Mesenchymal stem cell (in vitro differentiated cells and primary cell): ENCODE measurements at regions not wholly inside any gene's neighbourhood (a gene's known extent, or its start where the extent isn't known, plus 50 kb on each side); places are given as distances from the start of the nearest gene placed in this dataset.

Source experiments
- DNase-seq: peaks from one replicate; pipeline ENCODE4 v3.0.0-alpha.2; 2013
- H2AFZ ChIP-seq: one replicate; pipeline ENCODE4 v1.6.1; 2013; ENCODE audit warnings: low read depth, mild to moderate bottlenecking, control low read depth, inconsistent platforms, low read length, moderate library complexity
- H2AK5ac ChIP-seq: 2 replicates; pipeline ENCODE4 v1.6.1; 2013; ENCODE audit warnings: low read length, moderate library complexity, mild to moderate bottlenecking, inconsistent platforms; ENCODE audit not compliant: severe bottlenecking
- H2BK120ac ChIP-seq: one replicate; pipeline ENCODE4 v1.6.1; 2013; ENCODE audit warnings: low read depth, mild to moderate bottlenecking, inconsistent platforms, low read length, moderate library complexity
- H2BK12ac ChIP-seq, 2 experiments: one replicate each; pipeline ENCODE4 v1.6.1; 2013; ENCODE audit warnings: inconsistent platforms in 2 of 2, low read length in 2 of 2, mild to moderate bottlenecking in 2 of 2, moderate library complexity in 2 of 2, control low read depth in 1 of 2
- H2BK15ac ChIP-seq: one replicate; pipeline ENCODE4 v1.6.1; 2013; ENCODE audit warnings: mild to moderate bottlenecking, low read depth, inconsistent platforms; ENCODE audit not compliant: poor library complexity, severe bottlenecking
- H2BK5ac ChIP-seq: 2 replicates; pipeline ENCODE4 v1.6.1; 2013; ENCODE audit warnings: low read depth, mild to moderate bottlenecking, low read length, control low read depth, inconsistent platforms; ENCODE audit not compliant: poor library complexity, severe bottlenecking
- H3K14ac ChIP-seq, 2 experiments: one replicate each; pipeline ENCODE4 v1.6.1; 2013; ENCODE audit warnings: inconsistent platforms in 2 of 2, low read length in 2 of 2, control low read depth in 1 of 2, mild to moderate bottlenecking in 1 of 2, moderate library complexity in 1 of 2
- H3K18ac ChIP-seq, 2 experiments: one replicate each; pipeline ENCODE4 v1.6.1; 2013; ENCODE audit warnings: inconsistent platforms in 2 of 2, low read length in 2 of 2, control low read depth in 1 of 2, low read depth in 1 of 2, mild to moderate bottlenecking in 1 of 2
- H3K23ac ChIP-seq, 2 experiments: one replicate each; pipeline ENCODE4 v1.6.1; 2013; ENCODE audit warnings: inconsistent platforms in 2 of 2, low read length in 2 of 2, mild to moderate bottlenecking in 2 of 2, moderate library complexity in 2 of 2, control low read depth in 1 of 2
- H3K27ac ChIP-seq: 2 replicates; pipeline ENCODE4 v1.5.1; 2013; ENCODE audit warnings: mild to moderate bottlenecking, moderate library complexity, low read length, control low read depth, inconsistent platforms; ENCODE audit not compliant: poor library complexity, severe bottlenecking
- H3K27me3 ChIP-seq, 2 experiments: 2 replicates each; pipeline versions ENCODE4 v1.6.1 to v1.7.0; 2013; ENCODE audit warnings: low read length in 2 of 2, mild to moderate bottlenecking in 2 of 2, moderate library complexity in 2 of 2, control low read depth in 1 of 2, inconsistent platforms in 1 of 2; ENCODE audit not compliant: control insufficient read depth in 1 of 2, insufficient read depth in 1 of 2
- H3K36me3 ChIP-seq, 2 experiments: 2 replicates each; pipeline versions ENCODE4 v1.6.1 to v1.7.0; 2013; ENCODE audit warnings: low read length in 2 of 2, control low read depth in 1 of 2, inconsistent platforms in 1 of 2, low read depth in 1 of 2, mild to moderate bottlenecking in 1 of 2; ENCODE audit not compliant: insufficient read depth in 2 of 2, control insufficient read depth in 1 of 2
- H3K4ac ChIP-seq, 2 experiments: one replicate each; pipeline ENCODE4 v1.6.1; 2013; ENCODE audit warnings: inconsistent platforms in 2 of 2, low read length in 2 of 2, mild to moderate bottlenecking in 2 of 2, moderate library complexity in 2 of 2, control low read depth in 1 of 2, low read depth in 1 of 2
- H3K4me1 ChIP-seq: 2 replicates; pipeline ENCODE4 v1.6.1; 2013; ENCODE audit warnings: low read depth, low read length, control low read depth; ENCODE audit not compliant: control insufficient read depth, insufficient read depth
- H3K4me2 ChIP-seq: 2 replicates; pipeline ENCODE4 v1.6.1; 2013; ENCODE audit warnings: low read length, mild to moderate bottlenecking, inconsistent platforms; ENCODE audit not compliant: poor library complexity, severe bottlenecking
- H3K4me3 ChIP-seq, 2 experiments: 2 replicates each; pipeline versions ENCODE4 v1.5.1 to v1.7.0; 2013; ENCODE audit warnings: low read length in 2 of 2, mild to moderate bottlenecking in 2 of 2, control low read depth in 1 of 2, low read depth in 1 of 2; ENCODE audit not compliant: insufficient read depth in 1 of 2
- H3K79me1 ChIP-seq: replicated peaks from 2 replicates; pipeline ENCODE4 v1.6.1; 2013; ENCODE audit warnings: mild to moderate bottlenecking, control low read depth, low read length, inconsistent platforms; ENCODE audit not compliant: poor library complexity, severe bottlenecking
- H3K9ac ChIP-seq: 2 replicates; pipeline ENCODE4 v1.7.0; 2013; ENCODE audit warnings: mild to moderate bottlenecking, low read length, moderate library complexity
- H3K9me3 ChIP-seq: 2 replicates; pipeline ENCODE4 v1.7.0; 2013; ENCODE audit warnings: mild to moderate bottlenecking, low read length; ENCODE audit not compliant: control insufficient read depth
- H4K8ac ChIP-seq: one replicate; pipeline ENCODE4 v1.6.1; 2013; ENCODE audit warnings: inconsistent platforms, mild to moderate bottlenecking, low read length, moderate library complexity
- H4K91ac ChIP-seq: one replicate; pipeline ENCODE4 v1.6.1; 2013; ENCODE audit warnings: mild to moderate bottlenecking, low read length, inconsistent platforms
- WGBS: methylation state at CpG from one replicate; pipeline ENCODE4 v1.1.7; 2013; ENCODE audit warnings: mixed read lengths; 5-methylcytosine and 5-hydroxymethylcytosine counted together

GRCh38 chr15:95834028-95834804 lies 496.3 kb upstream of the NR2F2 start:
- Histone ChIP-seq H3K27ac (no peak overlapping the region), H2BK15ac (no peak overlapping the region), H4K91ac (no peak overlapping the region), H2AK5ac (no peak overlapping the region), H3K23ac (no peak overlapping the region), H3K4ac (no peak overlapping the region), H4K8ac (no peak overlapping the region), H3K4me2 (no peak overlapping the region), H2BK120ac (no peak overlapping the region), H3K9me3 (no peaks in the 10 kb centered on the region), H3K14ac (no peak overlapping the region), H3K9ac (no peak overlapping the region), H3K79me1 (no peaks in the 10 kb centered on the region), H3K27me3 (no peaks in the 10 kb centered on the region), H2BK5ac (no peak overlapping the region), H3K4me3 (no peak overlapping the region), H2BK12ac (no peak overlapping the region), H2AFZ (no peak overlapping the region), H3K36me3 (no peaks in the 10 kb centered on the region), H3K18ac (no peak overlapping the region), H3K4me1 (no peaks in the 10 kb centered on the region)
- 100% methylated on average over 2 of the region's 5 CpGs for WGBS
- no peak for DNase-seq

GRCh38 chr15:95836536-95836935 lies 494.0 kb upstream of the NR2F2 start:
- Histone ChIP-seq H2AK5ac (no peak overlapping the region), H3K27ac (no peak overlapping the region), H3K18ac (no peak overlapping the region), H3K4ac (no peak overlapping the region), H2BK5ac (no peak overlapping the region), H4K91ac (no peak overlapping the region), H3K36me3 (no peaks in the 10 kb centered on the region), H2AFZ (no peak overlapping the region), H3K14ac (no peak overlapping the region), H3K9me3 (no peaks in the 10 kb centered on the region), H3K9ac (no peak overlapping the region), H4K8ac (no peak overlapping the region), H3K27me3 (no peaks in the 10 kb centered on the region), H3K23ac (no peak overlapping the region), H3K79me1 (no peaks in the 10 kb centered on the region), H3K4me2 (no peak overlapping the region), H3K4me1 (no peaks in the 10 kb centered on the region), H2BK15ac (no peak overlapping the region), H3K4me3 (no peak overlapping the region), H2BK12ac (no peak overlapping the region), H2BK120ac (no peak overlapping the region)
- no peak for DNase-seq
- WGBS: 57% methylated on average over 1 of the region's 1 CpG

GRCh38 chr15:95837341-95838004 lies 493.0 kb upstream of the NR2F2 start:
- no peak overlapping the region for H3K23ac ChIP-seq
- H3K36me3 ChIP-seq: no peaks in the 10 kb centered on the region
- no peak overlapping the region for H3K9ac ChIP-seq
- H3K79me1 ChIP-seq: no peaks in the 10 kb centered on the region
- 100% methylated on average over 1 of the region's 4 CpGs for WGBS
- no peak overlapping the region for H3K4me2 ChIP-seq
- no peak overlapping the region for H3K4me3 ChIP-seq
- DNase-seq: no peak
- H2BK5ac ChIP-seq: no peak overlapping the region
- no peak overlapping the region for H3K18ac ChIP-seq
- H3K27me3 ChIP-seq: no peaks in the 10 kb centered on the region
- H2AK5ac ChIP-seq: no peak overlapping the region
- no peak overlapping the region for H2BK120ac ChIP-seq
- H3K4ac ChIP-seq: no peak overlapping the region
- no peak overlapping the region for H4K91ac ChIP-seq
- no peaks in the 10 kb centered on the region for H3K4me1 ChIP-seq
- no peak overlapping the region for H2BK12ac ChIP-seq
- no peak overlapping the region for H3K27ac ChIP-seq
- H3K9me3 ChIP-seq: no peaks in the 10 kb centered on the region
- no peak overlapping the region for H4K8ac ChIP-seq
- H2AFZ ChIP-seq: no peak overlapping the region
- H3K14ac ChIP-seq: no peak overlapping the region
- H2BK15ac ChIP-seq: no peak overlapping the region

DNA sequence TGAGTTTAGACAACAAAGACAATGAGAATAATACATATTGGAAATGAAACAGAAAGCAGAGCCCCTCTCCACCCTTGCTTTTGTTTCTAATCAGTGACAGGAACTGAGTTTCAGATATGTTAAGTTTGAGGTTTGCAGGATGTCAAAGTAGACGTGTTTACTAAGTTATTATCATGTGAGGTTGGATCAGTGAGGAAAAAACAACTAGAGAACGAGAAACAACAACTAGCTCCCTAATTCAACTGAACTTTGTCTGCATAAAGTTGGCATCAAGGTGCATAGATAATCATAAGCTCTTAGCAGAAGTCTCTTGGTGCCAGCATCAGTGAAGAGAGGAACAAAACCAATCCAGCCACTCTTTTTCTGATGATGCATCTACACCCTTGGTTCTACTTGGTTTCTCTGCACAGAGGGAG lies 491.1 kb upstream of the NR2F2 start:
- peak overlapping the region; percentile 54 for H2BK120ac ChIP-seq
- H3K27ac ChIP-seq: no peak overlapping the region
- WGBS: 20% methylated on average over 2 of the region's 2 CpGs

More for the DNA sequence above, 491.1 kb upstream of the NR2F2 start:
- no peaks in the 10 kb centered on the region for H3K36me3 ChIP-seq
- DNase-seq: no peak
- H2BK12ac ChIP-seq: peak overlapping the region in 1 of 2 experiments; percentile 93
- H3K4me3 ChIP-seq: no peak overlapping the region
- H2AFZ ChIP-seq: no peak overlapping the region
- H2AK5ac ChIP-seq: no peak overlapping the region
- no peak overlapping the region for H4K8ac ChIP-seq
- no peak overlapping the region for H3K14ac ChIP-seq
- H2BK5ac ChIP-seq: no peak overlapping the region
- no peaks in the 10 kb centered on the region for H3K79me1 ChIP-seq
- no peak overlapping the region for H3K4ac ChIP-seq
- H3K23ac ChIP-seq: no peak overlapping the region
- no peaks in the 10 kb centered on the region for H3K9me3 ChIP-seq
- no peak overlapping the region for H2BK15ac ChIP-seq
- no peaks in the 10 kb centered on the region for H3K27me3 ChIP-seq
- peak overlapping the region; percentile 11 for H4K91ac ChIP-seq
- H3K9ac ChIP-seq: peak overlapping the region; percentile 30
- peaks cover 1% of the 10 kb centered on the region for H3K4me1 ChIP-seq
- no peak overlapping the region for H3K4me2 ChIP-seq
- H3K18ac ChIP-seq: peak overlapping the region in 1 of 2 experiments; percentile 96
